ENCODE measurements at regions not wholly inside any gene's neighbourhood (a gene's known extent, or its start where the extent isn't known, plus 50 kb on each side); places are given as distances from the start of the nearest gene placed in this dataset.
"Not testable (repeated sequence)": the region's sequence is repeated elsewhere in the genome, so short reads cannot be mapped to it uniquely, and the experiment has no call there.

- Histone ChIP-seq H3K4me1 (ENCODE audit: control insufficient read depth in 5 of 5, insufficient read depth in 5 of 5, low read length in 5 of 5) (peaks cover 0 to 16% (median 0%) of the 10 kb centered on the region in 5 donors), H3K4me3 (ENCODE audit: low read depth in 1 of 5, low read length in 5 of 5) (no peak overlapping the region), H3K36me3 (ENCODE audit: control insufficient read depth in 5 of 5, insufficient read depth in 5 of 5, low read length in 5 of 5) (no peaks in the 10 kb centered on the region), H3K9me3 (ENCODE audit: control insufficient read depth in 5 of 5, low read length in 5 of 5) (peaks cover 0 to 9% (median 7%) of the 10 kb centered on the region in 5 donors), H3K27ac (ENCODE audit: low read depth, low read length) (no peak overlapping the region), H3K27me3 (ENCODE audit: control insufficient read depth in 5 of 5, insufficient read depth in 4 of 5, low read length in 5 of 5) (no peaks in the 10 kb centered on the region), H3K9ac (ENCODE audit: low read length in 5 of 5) (no peak overlapping the region)
Observed at GRCh38 chr2:215535125-215535668, 99.3 kb upstream of the FN1 start.

- H3K27ac ChIP-seq (ENCODE audit: low read depth, low read length); H3K27me3 ChIP-seq (ENCODE audit: control insufficient read depth in 5 of 5, insufficient read depth in 4 of 5, low read length in 5 of 5); H3K9ac ChIP-seq (ENCODE audit: low read length in 5 of 5); H3K36me3 ChIP-seq (ENCODE audit: control insufficient read depth in 5 of 5, insufficient read depth in 5 of 5, low read length in 5 of 5): not testable (repeated sequence)
- Histone ChIP-seq H3K4me1 (ENCODE audit: control insufficient read depth in 5 of 5, insufficient read depth in 5 of 5, low read length in 5 of 5) (peaks cover 0 to 15% (median 0%) of the 10 kb centered on the region in 5 donors), H3K9me3 (ENCODE audit: control insufficient read depth in 5 of 5, low read length in 5 of 5) (peaks cover 0 to 11% (median 8%) of the 10 kb centered on the region in 5 donors), H3K4me3 (ENCODE audit: low read depth in 1 of 5, low read length in 5 of 5) (peak overlapping the region in 1 of 5 donors; percentile 28)
Observed at GRCh38 chr2:215533716-215534115, 97.8 kb upstream of the FN1 start.

GRCh38 chr2:215532844-215533243, 97.0 kb upstream of the FN1 start:
- Histone ChIP-seq H3K9ac (ENCODE audit: low read length in 5 of 5) (no peak overlapping the region), H3K27me3 (ENCODE audit: control insufficient read depth in 5 of 5, insufficient read depth in 4 of 5, low read length in 5 of 5) (no peaks in the 10 kb centered on the region), H3K36me3 (ENCODE audit: control insufficient read depth in 5 of 5, insufficient read depth in 5 of 5, low read length in 5 of 5) (no peaks in the 10 kb centered on the region), H3K4me3 (ENCODE audit: low read depth in 1 of 5, low read length in 5 of 5) (no peak overlapping the region), H3K4me1 (ENCODE audit: control insufficient read depth in 5 of 5, insufficient read depth in 5 of 5, low read length in 5 of 5) (peaks cover 0 to 14% (median 0%) of the 10 kb centered on the region in 5 donors), H3K9me3 (ENCODE audit: control insufficient read depth in 5 of 5, low read length in 5 of 5) (peaks cover 0 to 14% (median 8%) of the 10 kb centered on the region in 5 donors), H3K27ac (ENCODE audit: low read depth, low read length) (no peak overlapping the region)

- Histone ChIP-seq H3K9ac (ENCODE audit: low read length in 5 of 5) (no peak overlapping the region), H3K4me1 (ENCODE audit: control insufficient read depth in 5 of 5, insufficient read depth in 5 of 5, low read length in 5 of 5) (peaks cover 0 to 2% (median 0%) of the 10 kb centered on the region in 5 donors), H3K27ac (ENCODE audit: low read depth, low read length) (no peak overlapping the region), H3K36me3 (ENCODE audit: control insufficient read depth in 5 of 5, insufficient read depth in 5 of 5, low read length in 5 of 5) (no peaks in the 10 kb centered on the region), H3K4me3 (ENCODE audit: low read depth in 1 of 5, low read length in 5 of 5) (no peak overlapping the region), H3K9me3 (ENCODE audit: control insufficient read depth in 5 of 5, low read length in 5 of 5) (peaks cover 0 to 14% (median 8%) of the 10 kb centered on the region in 5 donors), H3K27me3 (ENCODE audit: control insufficient read depth in 5 of 5, insufficient read depth in 4 of 5, low read length in 5 of 5) (no peaks in the 10 kb centered on the region)
Observed at GRCh38 chr2:215531284-215531683, 95.4 kb upstream of the FN1 start.

- Histone ChIP-seq H3K27ac (ENCODE audit: low read depth, low read length) (no peak overlapping the region), H3K4me1 (ENCODE audit: control insufficient read depth in 5 of 5, insufficient read depth in 5 of 5, low read length in 5 of 5) (no peaks in the 10 kb centered on the region), H3K4me3 (ENCODE audit: low read depth in 1 of 5, low read length in 5 of 5) (no peak overlapping the region)
Observed at GRCh38 chr2:215530191-215530968, 94.5 kb upstream of the FN1 start.

GRCh38 chr2:215529271-215529670, 93.4 kb upstream of the FN1 start:
- no peaks in the 10 kb centered on the region for H3K4me1 ChIP-seq (ENCODE audit: control insufficient read depth in 5 of 5, insufficient read depth in 5 of 5, low read length in 5 of 5)
- H3K27ac ChIP-seq (ENCODE audit: low read depth, low read length): no peak overlapping the region
- no peaks in the 10 kb centered on the region for H3K27me3 ChIP-seq (ENCODE audit: control insufficient read depth in 5 of 5, insufficient read depth in 4 of 5, low read length in 5 of 5)
- H3K9me3 ChIP-seq (ENCODE audit: control insufficient read depth in 5 of 5, low read length in 5 of 5): peaks cover 0 to 13% (median 7%) of the 10 kb centered on the region in 5 donors
- H3K36me3 ChIP-seq (ENCODE audit: control insufficient read depth in 5 of 5, insufficient read depth in 5 of 5, low read length in 5 of 5): no peaks in the 10 kb centered on the region
- no peak overlapping the region for H3K4me3 ChIP-seq (ENCODE audit: low read depth in 1 of 5, low read length in 5 of 5)
- no peak overlapping the region for H3K9ac ChIP-seq (ENCODE audit: low read length in 5 of 5)

More at GRCh38 chr2:215530191-215530968, 94.5 kb upstream of the FN1 start:
- no peaks in the 10 kb centered on the region for H3K27me3 ChIP-seq (ENCODE audit: control insufficient read depth in 5 of 5, insufficient read depth in 4 of 5, low read length in 5 of 5)
- H3K9ac ChIP-seq (ENCODE audit: low read length in 5 of 5): no peak overlapping the region
- peaks cover 0 to 14% (median 8%) of the 10 kb centered on the region in 5 donors for H3K9me3 ChIP-seq (ENCODE audit: control insufficient read depth in 5 of 5, low read length in 5 of 5)
- no peaks in the 10 kb centered on the region for H3K36me3 ChIP-seq (ENCODE audit: control insufficient read depth in 5 of 5, insufficient read depth in 5 of 5, low read length in 5 of 5)

- no peak overlapping the region for H3K27ac ChIP-seq (ENCODE audit: low read depth, low read length)
Observed at GRCh38 chr2:215528555-215528954, 92.7 kb upstream of the FN1 start.

GRCh38 chr2:215527736-215528135, 91.9 kb upstream of the FN1 start:
- Histone ChIP-seq H3K9me3 (ENCODE audit: control insufficient read depth in 5 of 5, low read length in 5 of 5) (peaks cover 0 to 7% (median 0%) of the 10 kb centered on the region in 5 donors), H3K27ac (ENCODE audit: low read depth, low read length) (no peak overlapping the region), H3K4me3 (ENCODE audit: low read depth in 1 of 5, low read length in 5 of 5) (no peak overlapping the region), H3K9ac (ENCODE audit: low read length in 5 of 5) (no peak overlapping the region), H3K36me3 (ENCODE audit: control insufficient read depth in 5 of 5, insufficient read depth in 5 of 5, low read length in 5 of 5) (no peaks in the 10 kb centered on the region), H3K27me3 (ENCODE audit: control insufficient read depth in 5 of 5, insufficient read depth in 4 of 5, low read length in 5 of 5) (no peaks in the 10 kb centered on the region), H3K4me1 (ENCODE audit: control insufficient read depth in 5 of 5, insufficient read depth in 5 of 5, low read length in 5 of 5) (no peaks in the 10 kb centered on the region)

More at GRCh38 chr2:215528555-215528954, 92.7 kb upstream of the FN1 start:
- H3K9me3 ChIP-seq (ENCODE audit: control insufficient read depth in 5 of 5, low read length in 5 of 5): peaks cover 0 to 7% (median 4%) of the 10 kb centered on the region in 5 donors
- no peak overlapping the region for H3K9ac ChIP-seq (ENCODE audit: low read length in 5 of 5)
- H3K4me1 ChIP-seq (ENCODE audit: control insufficient read depth in 5 of 5, insufficient read depth in 5 of 5, low read length in 5 of 5): no peaks in the 10 kb centered on the region
- H3K36me3 ChIP-seq (ENCODE audit: control insufficient read depth in 5 of 5, insufficient read depth in 5 of 5, low read length in 5 of 5): no peaks in the 10 kb centered on the region
- H3K27me3 ChIP-seq (ENCODE audit: control insufficient read depth in 5 of 5, insufficient read depth in 4 of 5, low read length in 5 of 5): no peaks in the 10 kb centered on the region
- H3K4me3 ChIP-seq (ENCODE audit: low read depth in 1 of 5, low read length in 5 of 5): no peak overlapping the region

- no peak overlapping the region for H3K27ac ChIP-seq (ENCODE audit: low read depth, low read length)
- H3K9me3 ChIP-seq (ENCODE audit: control insufficient read depth in 5 of 5, low read length in 5 of 5): peaks cover 0 to 7% (median 0%) of the 10 kb centered on the region in 5 donors
- H3K27me3 ChIP-seq (ENCODE audit: control insufficient read depth in 5 of 5, insufficient read depth in 4 of 5, low read length in 5 of 5): no peaks in the 10 kb centered on the region
- no peak overlapping the region for H3K9ac ChIP-seq (ENCODE audit: low read length in 5 of 5)
- no peaks in the 10 kb centered on the region for H3K4me1 ChIP-seq (ENCODE audit: control insufficient read depth in 5 of 5, insufficient read depth in 5 of 5, low read length in 5 of 5)
- no peaks in the 10 kb centered on the region for H3K36me3 ChIP-seq (ENCODE audit: control insufficient read depth in 5 of 5, insufficient read depth in 5 of 5, low read length in 5 of 5)
- H3K4me3 ChIP-seq (ENCODE audit: low read depth in 1 of 5, low read length in 5 of 5): no peak overlapping the region
Observed at GRCh38 chr2:215526341-215526740, 90.5 kb upstream of the FN1 start.

- Histone ChIP-seq H3K4me3 (ENCODE audit: low read depth in 1 of 5, low read length in 5 of 5) (no peak overlapping the region), H3K27ac (ENCODE audit: low read depth, low read length) (no peak overlapping the region), H3K9ac (ENCODE audit: low read length in 5 of 5) (no peak overlapping the region), H3K36me3 (ENCODE audit: control insufficient read depth in 5 of 5, insufficient read depth in 5 of 5, low read length in 5 of 5) (no peaks in the 10 kb centered on the region), H3K9me3 (ENCODE audit: control insufficient read depth in 5 of 5, low read length in 5 of 5) (no peaks in the 10 kb centered on the region), H3K27me3 (ENCODE audit: control insufficient read depth in 5 of 5, insufficient read depth in 4 of 5, low read length in 5 of 5) (no peaks in the 10 kb centered on the region), H3K4me1 (ENCODE audit: control insufficient read depth in 5 of 5, insufficient read depth in 5 of 5, low read length in 5 of 5) (no peaks in the 10 kb centered on the region)
Observed at GRCh38 chr2:215522237-215522636, 86.4 kb upstream of the FN1 start.
